ENCODE measurements at regions not wholly inside any gene's neighbourhood (a gene's known extent, or its start where the extent isn't known, plus 50 kb on each side); places are given as distances from the start of the nearest gene placed in this dataset.
A peak's percentile ranks its signal among the peaks of the same experiment; 100 is the strongest.

GRCh38 chr5:118628660-118629354 lies 359.5 kb downstream of the DTWD2 start:
- H3K4me3 ChIP-seq (ENCODE audit: low read depth, low read length): no peak overlapping the region
- TF ChIP-seq, protein P1, sequence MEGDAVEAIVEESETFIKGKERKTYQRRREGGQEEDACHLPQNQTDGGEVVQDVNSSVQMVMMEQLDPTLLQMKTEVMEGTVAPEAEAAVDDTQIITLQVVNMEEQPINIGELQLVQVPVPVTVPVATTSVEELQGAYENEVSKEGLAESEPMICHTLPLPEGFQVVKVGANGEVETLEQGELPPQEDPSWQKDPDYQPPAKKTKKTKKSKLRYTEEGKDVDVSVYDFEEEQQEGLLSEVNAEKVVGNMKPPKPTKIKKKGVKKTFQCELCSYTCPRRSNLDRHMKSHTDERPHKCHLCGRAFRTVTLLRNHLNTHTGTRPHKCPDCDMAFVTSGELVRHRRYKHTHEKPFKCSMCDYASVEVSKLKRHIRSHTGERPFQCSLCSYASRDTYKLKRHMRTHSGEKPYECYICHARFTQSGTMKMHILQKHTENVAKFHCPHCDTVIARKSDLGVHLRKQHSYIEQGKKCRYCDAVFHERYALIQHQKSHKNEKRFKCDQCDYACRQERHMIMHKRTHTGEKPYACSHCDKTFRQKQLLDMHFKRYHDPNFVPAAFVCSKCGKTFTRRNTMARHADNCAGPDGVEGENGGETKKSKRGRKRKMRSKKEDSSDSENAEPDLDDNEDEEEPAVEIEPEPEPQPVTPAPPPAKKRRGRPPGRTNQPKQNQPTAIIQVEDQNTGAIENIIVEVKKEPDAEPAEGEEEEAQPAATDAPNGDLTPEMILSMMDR (IDR thresholded peaks at IDR 0.05; ENCODE audit: low read depth, low read length): no peak

GRCh38 chr5:118620233-118620632 lies 368.1 kb downstream of the DTWD2 start:
- H3K4me3 ChIP-seq (ENCODE audit: low read depth, low read length): no peak overlapping the region
- TF ChIP-seq, protein P1 (IDR thresholded peaks at IDR 0.05; ENCODE audit: low read depth, low read length): no peak

GRCh38 chr5:118619823-118620222 lies 368.5 kb downstream of the DTWD2 start:
- H3K4me3 ChIP-seq (ENCODE audit: low read depth, low read length): no peak overlapping the region
- TF ChIP-seq, protein P1 (IDR thresholded peaks at IDR 0.05; ENCODE audit: low read depth, low read length): no peak

GRCh38 chr5:118616281-118616680 lies 372.1 kb downstream of the DTWD2 start:
- TF ChIP-seq, protein P1 (IDR thresholded peaks at IDR 0.05; ENCODE audit: low read depth, low read length): no peak
- no peak overlapping the region for H3K4me3 ChIP-seq (ENCODE audit: low read depth, low read length)

- TF ChIP-seq, protein P1 (IDR thresholded peaks at IDR 0.05; ENCODE audit: low read depth, low read length): no peak
Observed at GRCh38 chr5:118614731-118615456, 373.5 kb downstream of the DTWD2 start.

DNA sequence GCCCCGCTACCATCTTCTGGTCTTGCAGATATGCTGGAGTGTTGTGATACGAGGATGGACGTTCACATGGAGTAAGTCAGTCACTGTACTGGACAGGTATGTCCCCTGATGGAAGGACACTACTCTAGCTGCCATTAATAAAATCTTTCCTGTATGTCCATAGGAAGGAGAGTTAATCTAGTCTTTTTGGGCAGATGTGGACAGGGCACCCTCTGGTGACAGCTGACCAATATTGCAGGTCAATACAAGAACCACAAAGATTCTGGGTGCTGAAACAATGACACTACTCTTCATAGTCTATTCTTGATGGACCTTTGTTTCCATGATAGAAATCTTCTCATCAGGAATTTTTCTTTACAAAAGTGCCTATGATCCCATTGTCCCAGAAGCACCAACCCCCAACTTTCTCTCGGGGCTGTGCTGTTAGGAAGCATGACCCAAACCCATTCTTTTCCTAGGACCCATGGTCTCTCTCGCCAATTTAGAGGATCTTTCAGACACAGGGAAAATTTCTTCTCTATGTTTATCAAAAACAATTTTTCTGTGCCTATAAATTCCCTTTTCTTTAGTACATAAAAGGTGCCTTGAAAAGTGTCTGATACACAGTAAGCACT lies 376.9 kb downstream of the DTWD2 start:
- TF ChIP-seq, protein P1 (IDR thresholded peaks at IDR 0.05; ENCODE audit: low read depth, low read length): peak; percentile 47
- H3K4me3 ChIP-seq (ENCODE audit: low read depth, low read length): no peak overlapping the region

More at GRCh38 chr5:118614731-118615456, 373.5 kb downstream of the DTWD2 start:
- H3K4me3 ChIP-seq (ENCODE audit: low read depth, low read length): no peak overlapping the region

DNA sequence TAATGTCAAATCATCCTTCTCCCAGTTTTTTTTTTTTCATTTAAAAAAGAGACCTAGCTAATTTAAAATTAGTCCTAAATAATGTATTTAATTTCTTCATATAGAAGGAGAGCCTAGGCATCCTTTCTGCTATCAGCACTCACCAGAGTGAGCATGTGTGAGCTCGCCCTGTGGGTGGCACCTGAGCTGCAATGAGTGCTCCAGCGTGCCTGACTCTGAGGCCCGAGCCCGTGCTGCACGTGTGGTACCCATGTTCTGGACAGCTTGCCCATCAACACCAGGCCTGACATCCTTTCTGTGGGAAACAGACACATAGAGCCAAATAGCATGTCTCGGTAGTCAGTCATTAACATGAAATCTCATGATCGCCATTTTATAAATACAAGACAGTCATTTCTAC lies 381.4 kb downstream of the DTWD2 start:
- TF ChIP-seq, protein P1 (IDR thresholded peaks at IDR 0.05; ENCODE audit: low read depth, low read length): no peak
- no peak overlapping the region for H3K4me3 ChIP-seq (ENCODE audit: low read depth, low read length)

Data from WI38 (cell line).